ENCODE measurements at regions not wholly inside any gene's neighbourhood (a gene's known extent, or its start where the extent isn't known, plus 50 kb on each side); places are given as distances from the start of the nearest gene placed in this dataset.
"Not testable (repeated sequence)": the region's sequence is repeated elsewhere in the genome, so short reads cannot be mapped to it uniquely, and the experiment has no call there.

DNA sequence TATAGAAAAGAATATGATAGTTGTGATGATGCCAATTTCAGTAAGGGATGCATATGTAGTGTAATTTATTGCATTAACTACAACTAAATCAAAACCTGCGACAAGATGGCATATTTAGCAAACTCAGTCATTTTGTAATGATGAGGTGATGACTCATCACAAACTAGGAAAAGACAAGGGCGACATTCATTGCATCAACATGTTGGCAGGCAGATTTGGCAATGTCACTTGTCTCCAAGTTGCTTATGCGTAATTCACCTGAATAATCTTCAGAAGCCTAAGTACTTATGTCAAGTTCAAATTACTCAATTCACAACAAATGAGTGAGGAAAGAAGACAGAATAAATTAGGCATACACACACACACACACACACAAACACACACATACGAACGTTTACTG lies 273.2 kb upstream of the RGPD4 start:
- H3K9me3 ChIP-seq, result peaks cover 0 to 12% of the 10 kb centered on the region in 2 donors
- H3K4me1 ChIP-seq, result no peaks in the 10 kb centered on the region
- TF ChIP-seq, protein P1, sequence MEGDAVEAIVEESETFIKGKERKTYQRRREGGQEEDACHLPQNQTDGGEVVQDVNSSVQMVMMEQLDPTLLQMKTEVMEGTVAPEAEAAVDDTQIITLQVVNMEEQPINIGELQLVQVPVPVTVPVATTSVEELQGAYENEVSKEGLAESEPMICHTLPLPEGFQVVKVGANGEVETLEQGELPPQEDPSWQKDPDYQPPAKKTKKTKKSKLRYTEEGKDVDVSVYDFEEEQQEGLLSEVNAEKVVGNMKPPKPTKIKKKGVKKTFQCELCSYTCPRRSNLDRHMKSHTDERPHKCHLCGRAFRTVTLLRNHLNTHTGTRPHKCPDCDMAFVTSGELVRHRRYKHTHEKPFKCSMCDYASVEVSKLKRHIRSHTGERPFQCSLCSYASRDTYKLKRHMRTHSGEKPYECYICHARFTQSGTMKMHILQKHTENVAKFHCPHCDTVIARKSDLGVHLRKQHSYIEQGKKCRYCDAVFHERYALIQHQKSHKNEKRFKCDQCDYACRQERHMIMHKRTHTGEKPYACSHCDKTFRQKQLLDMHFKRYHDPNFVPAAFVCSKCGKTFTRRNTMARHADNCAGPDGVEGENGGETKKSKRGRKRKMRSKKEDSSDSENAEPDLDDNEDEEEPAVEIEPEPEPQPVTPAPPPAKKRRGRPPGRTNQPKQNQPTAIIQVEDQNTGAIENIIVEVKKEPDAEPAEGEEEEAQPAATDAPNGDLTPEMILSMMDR (IDR thresholded peaks at IDR 0.05), result no peak
- H3K27ac ChIP-seq, result no peak overlapping the region
- H3K4me3 ChIP-seq, result no peak overlapping the region
- intact Hi-C loops (cut with DNase I), result no loop called here
- DNase-seq (ENCODE audit: low spot score in 2 of 2), result no peak
- H3K36me3 ChIP-seq, result no peaks in the 10 kb centered on the region
- no peaks in the 10 kb centered on the region for H3K27me3 ChIP-seq

DNA sequence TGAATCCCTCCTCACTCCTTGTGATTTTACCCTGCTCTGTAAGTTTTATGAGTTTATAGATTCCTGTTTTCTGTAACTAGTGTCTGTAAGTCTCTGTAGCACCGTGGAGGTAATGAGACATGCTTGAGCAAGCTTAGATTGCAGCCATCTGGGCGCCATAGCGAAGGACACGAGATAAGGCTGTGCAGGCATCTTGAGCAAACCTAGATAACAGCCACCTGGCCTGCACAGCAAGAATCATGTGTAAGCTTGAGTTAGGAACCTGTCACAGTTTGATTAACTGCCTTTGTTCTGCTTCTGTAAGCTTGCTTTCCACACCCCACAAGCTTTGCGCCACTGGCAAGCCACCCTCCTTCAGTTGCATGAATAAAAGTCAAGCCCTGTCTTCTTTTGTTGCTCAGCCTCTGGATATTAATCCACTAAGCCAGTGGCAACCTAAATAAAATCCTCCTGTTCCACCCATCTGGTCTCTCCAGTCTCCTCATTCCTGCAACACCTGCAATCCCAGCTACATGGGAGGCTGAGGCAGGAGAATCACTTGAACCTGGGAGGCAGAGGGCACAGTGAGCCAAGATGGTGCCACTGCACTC lies 270.6 kb upstream of the RGPD4 start:
- Histone ChIP-seq H3K27me3 (no peaks in the 10 kb centered on the region), H3K27ac (no peak overlapping the region), H3K4me1 (no peaks in the 10 kb centered on the region), H3K36me3 (no peaks in the 10 kb centered on the region), H3K9me3 (peaks cover 0 to 12% of the 10 kb centered on the region in 2 donors), H3K4me3 (no peak overlapping the region)
- DNase-seq (ENCODE audit: low spot score in 2 of 2), result no peak
- TF ChIP-seq, protein P1 (IDR thresholded peaks at IDR 0.05), result no peak
- intact Hi-C loops (cut with DNase I), result no loop called here

DNA sequence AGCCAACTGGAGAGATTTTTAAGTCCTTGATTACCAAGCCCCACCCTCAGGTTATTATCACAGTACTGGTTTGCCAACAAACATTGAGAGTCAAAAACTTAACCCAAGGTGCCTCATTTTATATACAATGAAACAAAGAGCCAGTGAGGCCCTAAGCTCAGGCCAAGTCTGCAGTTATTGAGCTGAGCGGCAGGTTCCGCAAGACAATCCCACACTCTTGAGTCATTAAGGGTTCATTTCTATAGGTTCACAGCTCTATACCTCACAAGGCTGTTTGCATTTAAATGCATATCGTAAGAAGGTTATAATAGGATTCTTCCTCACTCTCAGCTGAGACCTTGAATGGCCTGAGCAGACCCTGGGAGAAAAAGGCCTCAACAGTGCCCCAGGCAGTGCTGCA lies 268.4 kb upstream of the RGPD4 start:
- Histone ChIP-seq H3K4me3 (no peak overlapping the region), H3K27ac (no peak overlapping the region), H3K27me3 (no peaks in the 10 kb centered on the region), H3K9me3 (peaks cover 0 to 12% of the 10 kb centered on the region in 2 donors), H3K36me3 (no peaks in the 10 kb centered on the region), H3K4me1 (no peaks in the 10 kb centered on the region)
- no peak for DNase-seq (ENCODE audit: low spot score in 2 of 2)
- intact Hi-C loops (cut with DNase I), result no loop called here
- TF ChIP-seq, protein P1 (IDR thresholded peaks at IDR 0.05), result no peak

- TF ChIP-seq, protein P1 (IDR thresholded peaks at IDR 0.05), result no peak
These were observed 257.2 kb upstream of the RGPD4 start for GRCh38 chr2:107569496-107569895.

DNA sequence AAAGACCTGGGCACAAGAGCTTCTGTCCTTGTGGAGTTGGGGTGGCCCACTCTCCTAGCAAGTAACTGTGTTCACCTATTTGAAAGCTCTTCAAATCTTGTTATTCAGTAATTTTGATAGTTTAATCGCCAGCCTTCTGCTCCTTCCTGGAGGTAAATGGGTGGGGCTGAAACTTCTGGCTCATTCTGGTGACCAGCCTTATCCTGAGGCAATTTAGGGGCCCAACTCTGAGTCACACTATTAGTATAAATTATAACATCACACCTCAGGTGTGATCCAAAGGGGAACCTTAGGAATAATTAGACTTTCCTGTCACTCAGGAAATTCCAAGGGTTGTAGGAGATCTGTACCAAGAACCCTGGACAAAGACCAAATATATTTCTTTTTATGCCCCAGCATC lies 255.8 kb upstream of the RGPD4 start:
- intact Hi-C loops (cut with DNase I), result no loop called here
- Histone ChIP-seq H3K9me3 (no peaks in the 10 kb centered on the region), H3K4me1 (no peaks in the 10 kb centered on the region), H3K27ac (no peak overlapping the region), H3K4me3 (no peak overlapping the region), H3K36me3 (no peaks in the 10 kb centered on the region), H3K27me3 (no peaks in the 10 kb centered on the region)
- no peak for DNase-seq (ENCODE audit: low spot score in 2 of 2)
- TF ChIP-seq, protein P1 (IDR thresholded peaks at IDR 0.05), result no peak

More at GRCh38 chr2:107569496-107569895, 257.2 kb upstream of the RGPD4 start:
- H3K4me1 ChIP-seq, result no peaks in the 10 kb centered on the region
- H3K4me3 ChIP-seq, result no peak overlapping the region
- H3K9me3 ChIP-seq, result no peaks in the 10 kb centered on the region
- H3K27ac ChIP-seq, result no peak overlapping the region
- no peak for DNase-seq (ENCODE audit: low spot score in 2 of 2)
- H3K27me3 ChIP-seq, result no peaks in the 10 kb centered on the region
- no peaks in the 10 kb centered on the region for H3K36me3 ChIP-seq
- intact Hi-C loops (cut with DNase I), result no loop called here

GRCh38 chr2:107572890-107573289 lies 253.8 kb upstream of the RGPD4 start:
- intact Hi-C loops (cut with DNase I); DNase-seq (ENCODE audit: low spot score in 2 of 2); H3K27ac ChIP-seq; H3K4me3 ChIP-seq; H3K4me1 ChIP-seq; H3K36me3 ChIP-seq; H3K27me3 ChIP-seq; H3K9me3 ChIP-seq: not testable (repeated sequence)
- TF ChIP-seq, protein P1 (IDR thresholded peaks at IDR 0.05), result peak in 1 of 3 experiments; percentile 24
